Breast epithelium (tissue), 3 donors: ENCODE measurements at regions not wholly inside any gene's neighbourhood (a gene's known extent, or its start where the extent isn't known, plus 50 kb on each side); places are given as distances from the start of the nearest gene placed in this dataset.

Source experiments
- POLR2AphosphoS5 ChIP-seq, 3 donors: sonication (generic); formaldehyde crosslinking; IDR thresholded peaks; one replicate each; pipeline ENCODE4 v1.6.1; 2017; ENCODE audit warnings: antibody characterized with exemption in 3 of 3
- TF ChIP-seq, protein P1 (sequence below), 3 donors: fragments of 450-650 bp; IDR thresholded peaks; one replicate each; pipeline ENCODE4 v1.5.1; 2016 to 2017; ENCODE audit warnings: antibody characterized with exemption in 3 of 3, mild to moderate bottlenecking in 3 of 3, moderate library complexity in 3 of 3

DNA sequence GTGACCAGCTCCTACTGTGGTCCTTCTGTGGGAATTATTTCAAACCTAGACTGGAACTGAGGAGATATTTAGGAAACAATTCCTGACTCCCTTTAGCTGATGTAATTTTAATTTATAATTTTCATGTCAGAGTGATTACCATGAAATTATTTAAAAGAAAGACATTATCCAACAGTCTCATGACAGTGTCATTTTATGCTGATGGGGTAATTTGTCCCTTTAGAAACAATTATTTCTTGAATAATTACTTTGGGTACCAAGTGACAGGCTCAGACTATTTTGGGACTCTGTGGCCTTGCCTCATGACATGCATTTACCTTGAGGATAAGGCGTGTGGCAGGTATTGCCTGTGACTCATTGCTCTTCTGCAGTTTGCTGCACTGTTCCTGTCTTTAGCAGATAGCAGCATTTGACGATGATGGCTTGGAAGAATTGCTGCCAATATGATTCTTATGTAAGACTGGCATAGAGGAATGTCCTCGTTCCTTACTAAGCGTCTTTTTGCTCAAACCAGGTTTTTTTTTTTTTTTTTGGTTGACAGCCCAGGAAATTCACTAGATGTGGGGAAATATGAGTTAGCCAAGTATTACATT is 206.0 kb upstream of the HMCN1 start:
- TF ChIP-seq, protein P1, sequence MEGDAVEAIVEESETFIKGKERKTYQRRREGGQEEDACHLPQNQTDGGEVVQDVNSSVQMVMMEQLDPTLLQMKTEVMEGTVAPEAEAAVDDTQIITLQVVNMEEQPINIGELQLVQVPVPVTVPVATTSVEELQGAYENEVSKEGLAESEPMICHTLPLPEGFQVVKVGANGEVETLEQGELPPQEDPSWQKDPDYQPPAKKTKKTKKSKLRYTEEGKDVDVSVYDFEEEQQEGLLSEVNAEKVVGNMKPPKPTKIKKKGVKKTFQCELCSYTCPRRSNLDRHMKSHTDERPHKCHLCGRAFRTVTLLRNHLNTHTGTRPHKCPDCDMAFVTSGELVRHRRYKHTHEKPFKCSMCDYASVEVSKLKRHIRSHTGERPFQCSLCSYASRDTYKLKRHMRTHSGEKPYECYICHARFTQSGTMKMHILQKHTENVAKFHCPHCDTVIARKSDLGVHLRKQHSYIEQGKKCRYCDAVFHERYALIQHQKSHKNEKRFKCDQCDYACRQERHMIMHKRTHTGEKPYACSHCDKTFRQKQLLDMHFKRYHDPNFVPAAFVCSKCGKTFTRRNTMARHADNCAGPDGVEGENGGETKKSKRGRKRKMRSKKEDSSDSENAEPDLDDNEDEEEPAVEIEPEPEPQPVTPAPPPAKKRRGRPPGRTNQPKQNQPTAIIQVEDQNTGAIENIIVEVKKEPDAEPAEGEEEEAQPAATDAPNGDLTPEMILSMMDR (IDR thresholded peaks at IDR 0.05) = no peak
- no peak for TF ChIP-seq POLR2AphosphoS5 (IDR thresholded peaks at IDR 0.05)
